Ishikawa (cell line): ENCODE measurements at regions not wholly inside any gene's neighbourhood (a gene's known extent, or its start where the extent isn't known, plus 50 kb on each side); places are given as distances from the start of the nearest gene placed in this dataset.

Source experiments
- CEBPB ChIP-seq: IDR thresholded peaks from 2 replicates; pipeline ENCODE4 v1.6.1; 2012
- CREB1 ChIP-seq: IDR thresholded peaks from 2 replicates; pipeline ENCODE4 v1.6.1; 2012; ENCODE audit warnings: low read depth
- EP300 ChIP-seq: IDR thresholded peaks from 2 replicates; pipeline ENCODE4 v1.6.1; 2012; ENCODE audit warnings: borderline replicate concordance
- NFIC ChIP-seq: IDR thresholded peaks from 2 replicates; pipeline ENCODE4 v1.6.1; 2012
- TCF12 ChIP-seq: IDR thresholded peaks from 2 replicates; pipeline ENCODE4 v1.6.1; 2012; ENCODE audit warnings: low read depth
- TF ChIP-seq, protein P1 (sequence below): IDR thresholded peaks from 2 replicates; pipeline ENCODE4 v1.6.1; 2012; ENCODE audit warnings: low read depth, mild to moderate bottlenecking
- TF ChIP-seq, protein P2 (sequence below): IDR thresholded peaks from 2 replicates; pipeline ENCODE4 v1.6.1; 2012

DNA sequence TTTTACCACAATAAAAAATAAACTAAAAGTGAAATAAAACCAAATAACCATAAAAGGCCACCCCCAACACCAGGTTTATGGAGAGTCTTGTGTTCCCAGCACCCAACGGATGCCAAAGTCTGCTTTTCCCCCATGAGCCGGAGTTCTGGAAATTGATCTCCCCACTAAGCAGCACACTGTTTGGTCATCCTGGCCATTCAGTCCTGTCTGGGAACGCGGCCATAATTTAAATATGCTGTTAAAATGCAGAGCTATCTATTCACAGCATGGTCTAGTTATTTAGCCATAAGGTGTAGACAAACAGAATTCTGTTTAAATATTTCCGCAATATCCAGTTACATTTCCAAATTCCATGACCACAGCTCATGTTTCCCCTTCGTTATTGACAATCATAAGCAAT lies 129.6 kb upstream of the TBL1X start:
- no peak for TF ChIP-seq TCF12
- TF ChIP-seq EP300: no peak
- TF ChIP-seq, protein P1, sequence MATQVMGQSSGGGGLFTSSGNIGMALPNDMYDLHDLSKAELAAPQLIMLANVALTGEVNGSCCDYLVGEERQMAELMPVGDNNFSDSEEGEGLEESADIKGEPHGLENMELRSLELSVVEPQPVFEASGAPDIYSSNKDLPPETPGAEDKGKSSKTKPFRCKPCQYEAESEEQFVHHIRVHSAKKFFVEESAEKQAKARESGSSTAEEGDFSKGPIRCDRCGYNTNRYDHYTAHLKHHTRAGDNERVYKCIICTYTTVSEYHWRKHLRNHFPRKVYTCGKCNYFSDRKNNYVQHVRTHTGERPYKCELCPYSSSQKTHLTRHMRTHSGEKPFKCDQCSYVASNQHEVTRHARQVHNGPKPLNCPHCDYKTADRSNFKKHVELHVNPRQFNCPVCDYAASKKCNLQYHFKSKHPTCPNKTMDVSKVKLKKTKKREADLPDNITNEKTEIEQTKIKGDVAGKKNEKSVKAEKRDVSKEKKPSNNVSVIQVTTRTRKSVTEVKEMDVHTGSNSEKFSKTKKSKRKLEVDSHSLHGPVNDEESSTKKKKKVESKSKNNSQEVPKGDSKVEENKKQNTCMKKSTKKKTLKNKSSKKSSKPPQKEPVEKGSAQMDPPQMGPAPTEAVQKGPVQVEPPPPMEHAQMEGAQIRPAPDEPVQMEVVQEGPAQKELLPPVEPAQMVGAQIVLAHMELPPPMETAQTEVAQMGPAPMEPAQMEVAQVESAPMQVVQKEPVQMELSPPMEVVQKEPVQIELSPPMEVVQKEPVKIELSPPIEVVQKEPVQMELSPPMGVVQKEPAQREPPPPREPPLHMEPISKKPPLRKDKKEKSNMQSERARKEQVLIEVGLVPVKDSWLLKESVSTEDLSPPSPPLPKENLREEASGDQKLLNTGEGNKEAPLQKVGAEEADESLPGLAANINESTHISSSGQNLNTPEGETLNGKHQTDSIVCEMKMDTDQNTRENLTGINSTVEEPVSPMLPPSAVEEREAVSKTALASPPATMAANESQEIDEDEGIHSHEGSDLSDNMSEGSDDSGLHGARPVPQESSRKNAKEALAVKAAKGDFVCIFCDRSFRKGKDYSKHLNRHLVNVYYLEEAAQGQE: no peak
- TF ChIP-seq NFIC: no peak
- TF ChIP-seq CREB1: no peak
- TF ChIP-seq, protein P2, sequence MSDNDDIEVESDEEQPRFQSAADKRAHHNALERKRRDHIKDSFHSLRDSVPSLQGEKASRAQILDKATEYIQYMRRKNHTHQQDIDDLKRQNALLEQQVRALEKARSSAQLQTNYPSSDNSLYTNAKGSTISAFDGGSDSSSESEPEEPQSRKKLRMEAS: no peak
- TF ChIP-seq CEBPB: no peak
